Fibroblast of lung (primary cell): ENCODE measurements at regions not wholly inside any gene's neighbourhood (a gene's known extent, or its start where the extent isn't known, plus 50 kb on each side); places are given as distances from the start of the nearest gene placed in this dataset.

Experiments used
- EZH2 ChIP-seq: IDR thresholded peaks from 2 replicates; pipeline ENCODE4 v1.5.1; 2012; ENCODE audit warnings: low read length, control low read depth, mild to moderate bottlenecking; ENCODE audit errors: missing control alignments
- TF ChIP-seq, protein P1 (sequence below), 2 donors: IDR thresholded peaks in 1 of 2; conservative IDR thresholded peaks in 1 of 2; 1 replicate in 1 of 2; 2 replicates in 1 of 2; pipeline ENCODE4 v1.5.1; 2011 to 2012; ENCODE audit warnings: low read length in 2 of 2, control low read depth in 1 of 2, inconsistent platforms in 1 of 2, low read depth in 1 of 2, mild to moderate bottlenecking in 1 of 2

DNA sequence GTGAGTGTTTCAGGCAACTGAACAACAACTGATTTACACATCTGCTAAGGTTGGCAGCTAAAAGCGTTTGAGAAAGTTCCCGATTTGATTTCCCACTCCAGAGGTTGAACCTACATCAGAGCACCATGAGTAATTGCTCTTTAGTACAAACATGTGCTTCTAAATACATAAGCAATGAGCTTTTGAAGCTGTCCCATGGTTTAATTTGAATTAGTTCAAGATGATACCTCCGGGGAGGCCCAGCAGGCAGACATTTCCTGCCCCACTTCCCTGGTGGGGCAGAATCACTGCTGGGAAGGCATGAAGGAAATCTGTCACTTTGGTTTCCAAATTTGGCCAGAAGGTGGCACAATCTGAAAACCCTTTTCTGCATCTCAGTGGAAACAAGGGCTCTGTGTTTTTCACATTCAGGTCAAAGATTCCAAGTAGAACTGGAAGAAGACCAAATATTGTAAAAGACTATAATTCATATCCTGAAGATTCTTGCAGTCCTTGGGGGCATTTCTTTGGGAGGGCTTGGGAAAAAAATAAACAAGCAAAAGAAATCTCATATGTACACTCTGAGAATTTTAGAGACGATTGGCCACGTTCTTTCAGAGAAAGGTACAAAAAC is 176.2 kb upstream of the FAM20A start:
- TF ChIP-seq, protein P1, sequence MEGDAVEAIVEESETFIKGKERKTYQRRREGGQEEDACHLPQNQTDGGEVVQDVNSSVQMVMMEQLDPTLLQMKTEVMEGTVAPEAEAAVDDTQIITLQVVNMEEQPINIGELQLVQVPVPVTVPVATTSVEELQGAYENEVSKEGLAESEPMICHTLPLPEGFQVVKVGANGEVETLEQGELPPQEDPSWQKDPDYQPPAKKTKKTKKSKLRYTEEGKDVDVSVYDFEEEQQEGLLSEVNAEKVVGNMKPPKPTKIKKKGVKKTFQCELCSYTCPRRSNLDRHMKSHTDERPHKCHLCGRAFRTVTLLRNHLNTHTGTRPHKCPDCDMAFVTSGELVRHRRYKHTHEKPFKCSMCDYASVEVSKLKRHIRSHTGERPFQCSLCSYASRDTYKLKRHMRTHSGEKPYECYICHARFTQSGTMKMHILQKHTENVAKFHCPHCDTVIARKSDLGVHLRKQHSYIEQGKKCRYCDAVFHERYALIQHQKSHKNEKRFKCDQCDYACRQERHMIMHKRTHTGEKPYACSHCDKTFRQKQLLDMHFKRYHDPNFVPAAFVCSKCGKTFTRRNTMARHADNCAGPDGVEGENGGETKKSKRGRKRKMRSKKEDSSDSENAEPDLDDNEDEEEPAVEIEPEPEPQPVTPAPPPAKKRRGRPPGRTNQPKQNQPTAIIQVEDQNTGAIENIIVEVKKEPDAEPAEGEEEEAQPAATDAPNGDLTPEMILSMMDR (conservative IDR thresholded peaks at IDR 0.05 in 1 of 2, IDR thresholded peaks at IDR 0.05 in 1 of 2; ENCODE audit: low read depth in 1 of 2, low read length in 2 of 2), result peak; percentile 70 to 82
- TF ChIP-seq EZH2, result no peak
